D721Med (cell line): ENCODE measurements at regions not wholly inside any gene's neighbourhood (a gene's known extent, or its start where the extent isn't known, plus 50 kb on each side); places are given as distances from the start of the nearest gene placed in this dataset.
A peak's percentile ranks its signal among the peaks of the same experiment; 100 is the strongest.
"Not testable (repeated sequence)": the region's sequence is repeated elsewhere in the genome, so short reads cannot be mapped to it uniquely, and the experiment has no call there.

ENCODE experiments used
- DNase-seq: peaks from one replicate; pipeline ENCODE4 v3.0.0; 2011; ENCODE audit warnings: low spot score; ENCODE audit not compliant: insufficient read length
- FAIRE-seq: peaks from 2 replicates; lab custom pipeline; 2011; peaks lifted over from hg19 to GRCh38; lab: Jason Lieb, UNC
- CTCF ChIP-seq: IDR thresholded peaks from 2 replicates; pipeline ENCODE4 v1.5.1; 2012; ENCODE audit warnings: mild to moderate bottlenecking, control low read depth; ENCODE audit not compliant: insufficient read depth; ENCODE audit errors: missing control alignments

GRCh38 chr5:118111956-118112355 lies 876.4 kb downstream of the DTWD2 start:
- no peak for TF ChIP-seq CTCF
- DNase-seq (no peak), FAIRE-seq (no peak)

- not testable (repeated sequence) for FAIRE-seq
These were observed 881.1 kb downstream of the DTWD2 start for GRCh38 chr5:118107246-118107645.

GRCh38 chr5:118098716-118099115 lies 889.6 kb downstream of the DTWD2 start:
- DNase-seq = no peak
- TF ChIP-seq CTCF = no peak
- no peak for FAIRE-seq

More at GRCh38 chr5:118107246-118107645, 881.1 kb downstream of the DTWD2 start:
- DNase-seq = not testable (repeated sequence)

- DNase-seq (no peak), FAIRE-seq (peak; percentile 29)
- TF ChIP-seq CTCF = no peak
These were observed 893.2 kb downstream of the DTWD2 start for GRCh38 chr5:118095115-118095514.

- FAIRE-seq = no peak
These were observed 899.9 kb downstream of the DTWD2 start for GRCh38 chr5:118088448-118088847.

GRCh38 chr5:118076490-118076889 lies 911.9 kb downstream of the DTWD2 start:
- no peak for TF ChIP-seq CTCF
- FAIRE-seq (no peak), DNase-seq (no peak)

More at GRCh38 chr5:118088448-118088847, 899.9 kb downstream of the DTWD2 start:
- TF ChIP-seq CTCF = no peak
- no peak for DNase-seq

- peak; percentile 12 for TF ChIP-seq CTCF
- DNase-seq (no peak), FAIRE-seq (peak; percentile 94)
These were observed 918.3 kb downstream of the DTWD2 start for GRCh38 chr5:118070041-118070440.

GRCh38 chr5:118069452-118069851 lies 918.9 kb downstream of the DTWD2 start:
- no peak for TF ChIP-seq CTCF
- FAIRE-seq (peak; percentile 82), DNase-seq (no peak)
